ENCODE measurements at regions not wholly inside any gene's neighbourhood (a gene's known extent, or its start where the extent isn't known, plus 50 kb on each side); places are given as distances from the start of the nearest gene placed in this dataset.

DNA sequence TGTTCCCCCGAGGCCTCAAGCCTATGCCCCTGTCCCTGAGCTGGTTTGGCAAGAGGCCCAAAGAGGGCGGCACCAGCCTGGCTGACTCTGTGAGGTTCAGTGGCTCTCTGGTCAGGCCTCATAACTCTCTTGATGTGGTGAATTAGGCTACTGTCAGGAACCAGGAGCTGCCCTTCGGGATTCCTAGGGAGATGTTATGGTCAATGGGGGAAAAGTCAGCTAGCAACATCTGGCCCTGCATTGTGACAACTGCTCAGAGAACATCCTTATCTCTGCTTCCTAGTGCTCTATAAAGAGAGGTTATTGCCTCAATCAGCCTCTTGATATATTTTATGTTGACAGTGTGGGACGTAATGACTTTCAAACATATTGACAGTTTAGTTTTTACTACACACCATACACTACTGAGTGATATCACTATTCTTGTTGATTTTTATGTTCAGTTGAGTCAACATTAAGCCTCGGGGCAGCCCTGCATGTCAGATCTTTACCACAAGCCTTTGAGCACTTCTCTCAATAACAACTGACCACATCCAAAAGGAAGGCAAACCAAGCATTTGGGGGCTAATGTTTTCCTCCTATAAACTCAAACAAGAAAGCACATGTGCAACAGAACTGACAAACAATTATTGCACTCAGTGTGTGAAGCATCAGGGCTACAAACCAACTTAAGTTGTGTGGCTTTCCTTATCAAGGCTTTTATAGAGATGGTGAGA lies 448.3 kb upstream of the SLC14A2 start:
- intact Hi-C loops (cut with DNase I), result no loop called here

DNA sequence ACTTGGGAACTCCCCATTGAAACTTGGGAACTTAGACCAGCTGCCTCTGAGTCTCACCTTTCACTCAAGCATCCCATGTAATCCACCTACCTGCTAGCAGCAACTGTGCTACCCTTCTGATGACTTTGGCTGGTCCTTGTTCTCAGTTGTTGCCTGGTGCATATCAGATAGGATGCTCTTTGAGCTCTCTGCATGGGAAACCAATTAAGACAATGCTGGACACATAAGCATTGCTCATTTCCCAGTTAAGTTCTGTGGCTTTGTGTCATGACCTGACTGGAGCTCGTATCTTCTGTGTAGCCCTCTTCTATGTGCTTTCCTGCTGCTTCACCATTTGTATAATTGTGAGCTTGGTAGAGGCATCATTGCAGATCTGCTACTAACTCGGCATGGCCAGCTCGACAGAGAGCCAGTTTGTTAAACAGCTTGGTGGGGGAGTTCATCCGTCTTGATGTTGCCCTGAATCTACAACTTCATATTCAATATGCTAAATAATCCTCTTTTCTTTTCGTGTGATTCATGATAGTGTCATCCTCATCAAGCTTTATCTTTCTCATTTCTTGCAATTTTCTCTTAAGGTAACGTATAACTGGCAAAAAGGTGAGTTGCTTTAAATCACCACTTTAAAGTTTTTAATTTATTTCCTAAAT lies 447.5 kb upstream of the SLC14A2 start:
- 65% methylated on average over 5 of the region's 6 CpGs for WGBS (ENCODE audit: insufficient coverage, low coverage, low lambda C conversion rate, missing lambda C conversion rate)
- Histone ChIP-seq H3K4me1 (no peaks in the 10 kb centered on the region), H3K4me3 (no peak overlapping the region), H3K27me3 (no peaks in the 10 kb centered on the region), H3K27ac (no peak overlapping the region), H3K36me3 (no peaks in the 10 kb centered on the region), H3K9me3 (no peaks in the 10 kb centered on the region)
- DNase-seq (no peak), ATAC-seq (no peak)
- intact Hi-C loops (cut with DNase I), result no loop called here
- no peak for TF ChIP-seq POLR2A (IDR thresholded peaks at IDR 0.05)
- TF ChIP-seq, protein P1, sequence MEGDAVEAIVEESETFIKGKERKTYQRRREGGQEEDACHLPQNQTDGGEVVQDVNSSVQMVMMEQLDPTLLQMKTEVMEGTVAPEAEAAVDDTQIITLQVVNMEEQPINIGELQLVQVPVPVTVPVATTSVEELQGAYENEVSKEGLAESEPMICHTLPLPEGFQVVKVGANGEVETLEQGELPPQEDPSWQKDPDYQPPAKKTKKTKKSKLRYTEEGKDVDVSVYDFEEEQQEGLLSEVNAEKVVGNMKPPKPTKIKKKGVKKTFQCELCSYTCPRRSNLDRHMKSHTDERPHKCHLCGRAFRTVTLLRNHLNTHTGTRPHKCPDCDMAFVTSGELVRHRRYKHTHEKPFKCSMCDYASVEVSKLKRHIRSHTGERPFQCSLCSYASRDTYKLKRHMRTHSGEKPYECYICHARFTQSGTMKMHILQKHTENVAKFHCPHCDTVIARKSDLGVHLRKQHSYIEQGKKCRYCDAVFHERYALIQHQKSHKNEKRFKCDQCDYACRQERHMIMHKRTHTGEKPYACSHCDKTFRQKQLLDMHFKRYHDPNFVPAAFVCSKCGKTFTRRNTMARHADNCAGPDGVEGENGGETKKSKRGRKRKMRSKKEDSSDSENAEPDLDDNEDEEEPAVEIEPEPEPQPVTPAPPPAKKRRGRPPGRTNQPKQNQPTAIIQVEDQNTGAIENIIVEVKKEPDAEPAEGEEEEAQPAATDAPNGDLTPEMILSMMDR (IDR thresholded peaks at IDR 0.05), result no peak

More for the DNA sequence above, 448.3 kb upstream of the SLC14A2 start:
- H3K27me3 ChIP-seq, result no peaks in the 10 kb centered on the region
- H3K27ac ChIP-seq, result no peak overlapping the region
- H3K36me3 ChIP-seq, result no peaks in the 10 kb centered on the region
- ATAC-seq (no peak), DNase-seq (no peak)
- TF ChIP-seq, protein P1 (IDR thresholded peaks at IDR 0.05), result no peak
- no peak for TF ChIP-seq POLR2A (IDR thresholded peaks at IDR 0.05)
- H3K4me1 ChIP-seq, result no peaks in the 10 kb centered on the region
- no peaks in the 10 kb centered on the region for H3K9me3 ChIP-seq
- WGBS (ENCODE audit: insufficient coverage, low coverage, low lambda C conversion rate, missing lambda C conversion rate), result 50% methylated on average over 3 of the region's 5 CpGs
- H3K4me3 ChIP-seq, result no peak overlapping the region

DNA sequence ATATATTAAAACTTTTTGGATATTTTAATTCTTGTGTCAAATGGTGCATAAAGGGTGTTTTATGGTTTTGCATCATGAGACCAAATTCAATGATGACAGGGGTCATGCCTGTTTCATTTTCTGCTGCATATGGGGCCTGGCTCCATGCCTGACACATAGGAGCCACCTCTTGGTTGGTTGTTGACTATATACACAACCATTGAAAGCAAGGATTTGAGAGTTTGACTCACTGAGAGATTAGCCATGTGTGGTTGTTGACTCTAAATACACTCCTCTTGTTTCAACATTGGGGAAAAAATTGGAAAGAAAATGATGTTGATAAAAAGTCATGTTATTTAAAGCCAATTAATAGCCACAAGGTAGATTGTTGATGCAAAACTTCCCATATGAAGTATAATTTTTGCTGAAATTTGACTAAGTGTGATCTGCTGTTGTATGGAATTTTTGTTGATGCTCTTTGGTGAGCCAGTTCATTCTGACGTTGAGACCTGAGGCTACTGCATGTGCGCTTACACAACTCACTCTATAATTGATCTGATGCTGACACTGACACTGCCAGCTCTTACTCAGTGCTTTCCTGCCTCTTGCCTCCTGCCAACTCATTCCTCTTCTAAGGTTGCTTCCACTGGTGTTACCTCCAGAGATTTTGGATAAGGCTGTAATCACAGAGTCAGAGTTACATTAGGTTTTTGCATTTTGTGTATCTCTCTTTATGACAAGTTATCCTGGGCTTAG lies 446.2 kb upstream of the SLC14A2 start:
- no peaks in the 10 kb centered on the region for H3K36me3 ChIP-seq
- TF ChIP-seq, protein P1 (IDR thresholded peaks at IDR 0.05), result no peak
- H3K9me3 ChIP-seq, result no peaks in the 10 kb centered on the region
- intact Hi-C loops (cut with DNase I), result no loop called here
- H3K27ac ChIP-seq, result no peak overlapping the region
- no peaks in the 10 kb centered on the region for H3K27me3 ChIP-seq
- no peak overlapping the region for H3K4me3 ChIP-seq
- ATAC-seq (peak in 2 of 4 donors; percentile 44 to 57), DNase-seq (no peak)
- H3K4me1 ChIP-seq, result no peaks in the 10 kb centered on the region
- WGBS (ENCODE audit: insufficient coverage, low coverage, low lambda C conversion rate, missing lambda C conversion rate), result 60% methylated on average over 2 of the region's 2 CpGs

DNA sequence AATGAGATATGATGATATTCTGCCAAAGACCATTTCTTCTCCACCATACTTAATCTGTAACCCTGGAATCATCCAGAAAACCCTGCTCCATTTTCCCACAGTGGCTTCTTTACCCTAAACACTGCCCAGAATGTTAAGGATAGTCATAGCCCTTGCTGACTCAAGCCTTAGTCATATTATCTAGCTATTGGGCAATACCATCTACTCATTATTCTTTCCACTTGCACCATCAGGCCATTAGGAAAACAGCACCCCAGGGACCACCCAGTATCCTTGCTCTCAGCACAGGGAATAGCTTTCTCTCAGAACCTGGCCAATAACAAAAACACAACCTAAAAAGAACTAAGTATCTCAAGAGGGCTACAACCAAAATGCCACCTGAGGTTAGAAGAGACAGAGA lies 445.7 kb upstream of the SLC14A2 start:
- H3K9me3 ChIP-seq, result no peaks in the 10 kb centered on the region
- intact Hi-C loops (cut with DNase I), result no loop called here
- H3K36me3 ChIP-seq, result no peaks in the 10 kb centered on the region
- DNase-seq (no peak), ATAC-seq (peak in 1 of 4 donors; percentile 73)
- H3K27ac ChIP-seq, result no peak overlapping the region
- H3K4me3 ChIP-seq, result no peak overlapping the region
- no peaks in the 10 kb centered on the region for H3K4me1 ChIP-seq
- H3K27me3 ChIP-seq, result no peaks in the 10 kb centered on the region
- TF ChIP-seq, protein P1 (IDR thresholded peaks at IDR 0.05), result no peak
- TF ChIP-seq POLR2A (IDR thresholded peaks at IDR 0.05), result no peak

All from right lobe of liver (tissue), 6 donors.